ENCODE measurements at regions not wholly inside any gene's neighbourhood (a gene's known extent, or its start where the extent isn't known, plus 50 kb on each side); places are given as distances from the start of the nearest gene placed in this dataset.

GRCh38 chr6:14827354-14827753, 418.5 kb upstream of the JARID2 start:
- TF ChIP-seq EZH2 (IDR thresholded peaks at IDR 0.05; ENCODE audit: insufficient read depth, poor library complexity, severe bottlenecking) (no peak), EZH2phosphoT487 (IDR thresholded peaks at IDR 0.05; ENCODE audit: insufficient read depth, low read depth) (no peak)

Data from GM23248 (cell line).